ENCODE measurements at regions not wholly inside any gene's neighbourhood (a gene's known extent, or its start where the extent isn't known, plus 50 kb on each side); places are given as distances from the start of the nearest gene placed in this dataset.

GRCh38 chr4:116387937-116388474 is 697.4 kb downstream of the TRAM1L1 start:
- in situ Hi-C loops (cut with HindIII; ENCODE audit: low sequenced_read_pairs): no loop called here
- DNase-seq (ENCODE audit: low spot score): no peak

- in situ Hi-C loops (cut with HindIII; ENCODE audit: low sequenced_read_pairs): no loop called here
These were observed 698.5 kb downstream of the TRAM1L1 start for GRCh38 chr4:116386856-116387255.

GRCh38 chr4:116385583-116385982 is 699.8 kb downstream of the TRAM1L1 start:
- no peak for DNase-seq (ENCODE audit: low spot score)
- in situ Hi-C loops (cut with HindIII; ENCODE audit: low sequenced_read_pairs): no loop called here

More at GRCh38 chr4:116386856-116387255, 698.5 kb downstream of the TRAM1L1 start:
- no peak for DNase-seq (ENCODE audit: low spot score)

GRCh38 chr4:116374815-116375214 is 710.6 kb downstream of the TRAM1L1 start:
- in situ Hi-C loops (cut with HindIII; ENCODE audit: low sequenced_read_pairs): no loop called here
- no peak for DNase-seq (ENCODE audit: low spot score)

GRCh38 chr4:116362583-116362982 is 722.8 kb downstream of the TRAM1L1 start:
- DNase-seq (ENCODE audit: low spot score): peak; percentile 27
- in situ Hi-C loops (cut with HindIII; ENCODE audit: low sequenced_read_pairs): no loop called here

GRCh38 chr4:116361790-116362189 is 723.6 kb downstream of the TRAM1L1 start:
- peak; percentile 85 for DNase-seq (ENCODE audit: low spot score)
- in situ Hi-C loops (cut with HindIII; ENCODE audit: low sequenced_read_pairs): no loop called here

GRCh38 chr4:116358633-116359222 is 726.6 kb downstream of the TRAM1L1 start:
- DNase-seq (ENCODE audit: low spot score): no peak
- in situ Hi-C loops (cut with HindIII; ENCODE audit: low sequenced_read_pairs): no loop called here

GRCh38 chr4:116357758-116358157 is 727.6 kb downstream of the TRAM1L1 start:
- in situ Hi-C loops (cut with HindIII; ENCODE audit: low sequenced_read_pairs): no loop called here
- DNase-seq (ENCODE audit: low spot score): no peak

GRCh38 chr4:116346750-116347149 is 738.6 kb downstream of the TRAM1L1 start:
- in situ Hi-C loops (cut with HindIII; ENCODE audit: low sequenced_read_pairs): no loop called here
- DNase-seq (ENCODE audit: low spot score): no peak

- no peak for DNase-seq (ENCODE audit: low spot score)
- in situ Hi-C loops (cut with HindIII; ENCODE audit: low sequenced_read_pairs): no loop called here
These were observed 741.6 kb downstream of the TRAM1L1 start for GRCh38 chr4:116343809-116344208.

GRCh38 chr4:116342143-116342542 is 743.2 kb downstream of the TRAM1L1 start:
- in situ Hi-C loops (cut with HindIII; ENCODE audit: low sequenced_read_pairs): no loop called here

GRCh38 chr4:116332508-116332907 is 752.9 kb downstream of the TRAM1L1 start:
- in situ Hi-C loops (cut with HindIII; ENCODE audit: low sequenced_read_pairs): no loop called here
- DNase-seq (ENCODE audit: low spot score): no peak

More at GRCh38 chr4:116342143-116342542, 743.2 kb downstream of the TRAM1L1 start:
- DNase-seq (ENCODE audit: low spot score): no peak

- DNase-seq (ENCODE audit: low spot score): no peak
- in situ Hi-C loops (cut with HindIII; ENCODE audit: low sequenced_read_pairs): no loop called here
These were observed 757.0 kb downstream of the TRAM1L1 start for GRCh38 chr4:116328261-116328860.

GRCh38 chr4:116323606-116324005 is 761.8 kb downstream of the TRAM1L1 start:
- no peak for DNase-seq (ENCODE audit: low spot score)
- in situ Hi-C loops (cut with HindIII; ENCODE audit: low sequenced_read_pairs): no loop called here

- in situ Hi-C loops (cut with HindIII; ENCODE audit: low sequenced_read_pairs): no loop called here
These were observed 763.9 kb downstream of the TRAM1L1 start for GRCh38 chr4:116321471-116321870.

GRCh38 chr4:116320859-116321258 is 764.5 kb downstream of the TRAM1L1 start:
- DNase-seq (ENCODE audit: low spot score): no peak
- in situ Hi-C loops (cut with HindIII; ENCODE audit: low sequenced_read_pairs): no loop called here

More at GRCh38 chr4:116321471-116321870, 763.9 kb downstream of the TRAM1L1 start:
- DNase-seq (ENCODE audit: low spot score): no peak

- in situ Hi-C loops (cut with HindIII; ENCODE audit: low sequenced_read_pairs): no loop called here
- no peak for DNase-seq (ENCODE audit: low spot score)
These were observed 781.6 kb downstream of the TRAM1L1 start for GRCh38 chr4:116303736-116304188.

- no peak for DNase-seq (ENCODE audit: low spot score)
- in situ Hi-C loops (cut with HindIII; ENCODE audit: low sequenced_read_pairs): no loop called here
These were observed 782.2 kb downstream of the TRAM1L1 start for GRCh38 chr4:116302990-116303735.

GRCh38 chr4:116275006-116275405 is 810.4 kb downstream of the TRAM1L1 start:
- in situ Hi-C loops (cut with HindIII; ENCODE audit: low sequenced_read_pairs): no loop called here
- no peak for DNase-seq (ENCODE audit: low spot score)

GRCh38 chr4:116272336-116272735 is 813.0 kb downstream of the TRAM1L1 start:
- in situ Hi-C loops (cut with HindIII; ENCODE audit: low sequenced_read_pairs): no loop called here
- no peak for DNase-seq (ENCODE audit: low spot score)
